PC-3 (cell line): ENCODE measurements at regions not wholly inside any gene's neighbourhood (a gene's known extent, or its start where the extent isn't known, plus 50 kb on each side); places are given as distances from the start of the nearest gene placed in this dataset.

ENCODE experiments used
- ATAC-seq: fragments of 200-7000 bp; cut with Tn5 transposase; 2 replicates; pipeline ENCODE4 v1.9.1; 2020; ENCODE audit warnings: mild to moderate bottlenecking, moderate library complexity
- BruUV-seq: library from RNA; stranded (reverse); fragments of 400-500 nt; replicated peaks from 2 replicates; lab custom pipeline; 2021; lab: Mats Ljungman, UMichigan
- CTCF ChIA-PET: fragments of 300-600 bp; sonication (Branson Sonifier 250); formaldehyde crosslinking; loops from one replicate; lab custom pipeline; 2022; ENCODE audit warnings: antibody characterized with exemption; lab: Charles Lee
- POLR2A ChIA-PET: fragments of 300-600 bp; sonication (Branson Sonifier 250); formaldehyde crosslinking; loops from one replicate; lab custom pipeline; 2022; ENCODE audit warnings: antibody characterized with exemption; ENCODE audit not compliant: unreplicated experiment; lab: Charles Lee
- DNase-seq: peaks from one replicate; pipeline ENCODE4 v3.0.0-alpha.2; 2015
- H2AFZ ChIP-seq: fragments of 300-600 bp; sonication (generic); 2 replicates; pipeline ENCODE4 v1.6.0; 2016; ENCODE audit warnings: antibody characterized with exemption, low read length
- H3F3A ChIP-seq: fragments of 300-600 bp; sonication (generic); one replicate; pipeline ENCODE4 v1.6.0; 2017; ENCODE audit warnings: antibody characterized with exemption, low read length, control low read depth, mild to moderate bottlenecking; ENCODE audit not compliant: unreplicated experiment
- H3K27ac ChIP-seq: fragments of 300-600 bp; sonication (generic); 2 replicates; pipeline ENCODE4 v1.5.1; 2016; ENCODE audit warnings: mild to moderate bottlenecking, low read length
- H3K27me3 ChIP-seq: fragments of 300-600 bp; sonication (generic); 2 replicates; pipeline ENCODE4 v1.6.1; 2016; ENCODE audit warnings: low read length, mixed read lengths
- H3K36me3 ChIP-seq: fragments of 300-600 bp; sonication (generic); 2 replicates; pipeline ENCODE4 v1.6.1; 2016; ENCODE audit warnings: low read depth, mixed run types, low read length, mixed read lengths
- H3K4me1 ChIP-seq: fragments of 300-600 bp; sonication (generic); 2 replicates; pipeline ENCODE4 v1.5.1; 2016; ENCODE audit warnings: low read length; ENCODE audit not compliant: insufficient read depth
- H3K4me2 ChIP-seq: fragments of 300-600 bp; sonication (generic); 2 replicates; pipeline ENCODE4 v1.6.0; 2016; ENCODE audit warnings: low read length
- H3K4me3 ChIP-seq: fragments of 300-600 bp; sonication (generic); 2 replicates; pipeline ENCODE4 v1.5.1; 2016; ENCODE audit warnings: mild to moderate bottlenecking, low read length, mixed read lengths
- H3K79me2 ChIP-seq: fragments of 300-600 bp; sonication (generic); 2 replicates; pipeline ENCODE4 v1.6.1; 2017; ENCODE audit warnings: low read length, mixed read lengths
- H3K9ac ChIP-seq: fragments of 300-600 bp; sonication (generic); 2 replicates; pipeline ENCODE4 v1.6.0; 2016; ENCODE audit warnings: mild to moderate bottlenecking, low read length
- H3K9me2 ChIP-seq: fragments of 300-600 bp; sonication (generic); replicated peaks from 2 replicates; pipeline ENCODE4 v1.6.1; 2016; ENCODE audit warnings: mixed run types, low read length, mixed read lengths
- H3K9me3 ChIP-seq: fragments of 300-600 bp; sonication (generic); 2 replicates; pipeline ENCODE4 v1.6.1; 2016; ENCODE audit warnings: low read length, mixed read lengths
- H4K20me1 ChIP-seq: fragments of 300-600 bp; sonication (generic); 2 replicates; pipeline ENCODE4 v1.6.1; 2016; ENCODE audit warnings: low read length, mixed read lengths
- EZH2 ChIP-seq: fragments of 300-600 bp; sonication (generic); IDR thresholded peaks from one replicate; pipeline ENCODE4 v1.6.1; 2017; ENCODE audit warnings: antibody characterized with exemption, mild to moderate bottlenecking, low read length; ENCODE audit not compliant: unreplicated experiment
- EZH2phosphoT487 ChIP-seq: fragments of 300-600 bp; sonication (generic); IDR thresholded peaks from 2 replicates; pipeline ENCODE4 v1.6.1; 2018; ENCODE audit warnings: mild to moderate bottlenecking, antibody characterized with exemption, low read length, borderline replicate concordance
- intact Hi-C: fragments of 100-400 bp; cut with micrococcal nuclease; formaldehyde crosslinking; loops from 2 replicates; pipeline ENCODE4 v1.9.0; 2023
- TF ChIP-seq, protein P1 (sequence below): fragments of 300-600 bp; sonication (generic); conservative IDR thresholded peaks from 2 replicates; pipeline ENCODE4 v1.5.1; 2017; ENCODE audit warnings: antibody characterized with exemption, low read depth, mild to moderate bottlenecking, low read length

DNA sequence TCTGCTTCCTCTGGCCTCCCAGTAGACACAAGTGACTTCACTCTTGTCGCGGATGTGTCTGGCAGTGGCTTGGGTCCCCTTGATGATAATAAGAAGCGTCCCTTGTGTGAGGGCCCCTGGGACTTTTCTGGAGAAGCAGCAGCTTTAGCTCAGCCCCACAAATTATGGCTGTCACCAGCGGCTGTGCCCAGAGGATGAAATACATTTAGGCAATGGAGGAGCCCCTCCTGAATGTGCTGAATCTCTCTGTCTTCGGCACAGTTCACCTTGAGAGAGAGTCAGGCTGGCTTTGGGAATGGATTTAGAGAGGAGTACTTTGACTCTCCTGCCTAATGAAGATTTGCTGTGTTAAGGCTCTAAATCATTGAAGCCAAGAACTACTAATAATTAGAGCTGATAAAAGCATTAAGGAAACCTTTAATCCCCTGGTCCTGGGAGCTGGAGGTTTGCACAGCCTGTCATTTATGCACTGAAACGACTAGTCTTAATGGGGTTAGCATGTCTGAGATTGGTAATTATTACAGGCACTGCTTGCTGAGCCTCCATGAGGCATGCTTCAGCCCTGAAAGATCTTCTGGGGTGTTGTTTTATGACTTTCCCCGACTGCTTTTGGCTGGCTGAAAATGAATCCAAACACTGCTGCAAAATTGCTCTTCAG lies 127.0 kb downstream of the TENT4A start:
- Histone ChIP-seq H3K9me3 (no peaks in the 10 kb centered on the region), H3K27ac (no peak overlapping the region), H2AFZ (no peak overlapping the region), H3K36me3 (no peaks in the 10 kb centered on the region), H3K4me3 (no peak overlapping the region), H3K79me2 (no peaks in the 10 kb centered on the region), H3K9me2 (no peaks in the 10 kb centered on the region), H3K4me2 (no peak overlapping the region), H3K27me3 (peaks cover 60% of the 10 kb centered on the region), H3F3A (no peaks in the 10 kb centered on the region), H4K20me1 (no peaks in the 10 kb centered on the region), H3K4me1 (no peaks in the 10 kb centered on the region), H3K9ac (no peak overlapping the region)
- ATAC-seq (no peak), DNase-seq (no peak)
- POLR2A ChIA-PET, result no interaction called here
- no TSS peak for BruUV-seq
- CTCF ChIA-PET, result no interaction called here
- intact Hi-C loops, result no loop called here
- TF ChIP-seq EZH2phosphoT487 (no peak), EZH2 (no peak)
- TF ChIP-seq, protein P1, sequence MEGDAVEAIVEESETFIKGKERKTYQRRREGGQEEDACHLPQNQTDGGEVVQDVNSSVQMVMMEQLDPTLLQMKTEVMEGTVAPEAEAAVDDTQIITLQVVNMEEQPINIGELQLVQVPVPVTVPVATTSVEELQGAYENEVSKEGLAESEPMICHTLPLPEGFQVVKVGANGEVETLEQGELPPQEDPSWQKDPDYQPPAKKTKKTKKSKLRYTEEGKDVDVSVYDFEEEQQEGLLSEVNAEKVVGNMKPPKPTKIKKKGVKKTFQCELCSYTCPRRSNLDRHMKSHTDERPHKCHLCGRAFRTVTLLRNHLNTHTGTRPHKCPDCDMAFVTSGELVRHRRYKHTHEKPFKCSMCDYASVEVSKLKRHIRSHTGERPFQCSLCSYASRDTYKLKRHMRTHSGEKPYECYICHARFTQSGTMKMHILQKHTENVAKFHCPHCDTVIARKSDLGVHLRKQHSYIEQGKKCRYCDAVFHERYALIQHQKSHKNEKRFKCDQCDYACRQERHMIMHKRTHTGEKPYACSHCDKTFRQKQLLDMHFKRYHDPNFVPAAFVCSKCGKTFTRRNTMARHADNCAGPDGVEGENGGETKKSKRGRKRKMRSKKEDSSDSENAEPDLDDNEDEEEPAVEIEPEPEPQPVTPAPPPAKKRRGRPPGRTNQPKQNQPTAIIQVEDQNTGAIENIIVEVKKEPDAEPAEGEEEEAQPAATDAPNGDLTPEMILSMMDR, result no peak

DNA sequence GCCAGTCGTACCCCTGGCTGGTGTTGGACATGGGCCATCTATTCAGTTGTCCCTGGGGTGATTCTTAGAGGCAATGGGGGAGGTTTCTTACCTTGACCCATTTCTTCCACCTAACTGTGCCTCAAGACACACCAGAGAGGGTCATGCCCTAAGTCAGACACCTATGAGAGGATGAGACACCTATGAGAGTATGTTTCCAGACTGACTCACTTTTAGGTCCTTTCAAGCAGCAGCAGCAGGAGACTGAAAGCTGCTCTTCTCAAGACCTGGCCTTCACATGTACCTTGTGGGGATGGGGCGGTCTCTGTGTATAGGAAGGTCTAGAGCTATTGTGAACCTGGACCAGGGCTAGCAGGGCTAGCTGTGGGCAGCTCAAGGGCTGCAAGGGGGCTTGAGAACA lies 130.1 kb downstream of the TENT4A start:
- no TSS peak for BruUV-seq
- TF ChIP-seq EZH2phosphoT487, result no peak

DNA sequence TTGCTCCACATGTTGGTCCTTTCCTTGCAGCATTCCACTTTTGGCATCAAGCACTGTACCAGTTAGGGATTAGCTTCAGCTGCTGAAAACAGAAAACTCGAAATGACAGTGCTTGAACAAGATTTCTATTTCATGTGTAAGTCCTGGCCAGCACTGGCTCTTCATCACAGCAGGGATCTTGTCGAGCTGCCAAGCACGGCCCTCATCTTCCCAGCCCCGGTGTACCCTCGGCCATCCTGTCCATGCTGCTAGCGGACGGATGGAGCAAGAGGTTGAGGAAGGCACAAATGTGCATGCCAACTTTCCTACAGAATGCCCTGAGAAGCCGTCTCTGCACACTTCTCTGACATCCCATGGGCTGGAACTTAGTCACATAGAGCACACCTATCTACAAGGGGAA lies 130.6 kb downstream of the TENT4A start:
- no peaks in the 10 kb centered on the region for H3K36me3 ChIP-seq
- H2AFZ ChIP-seq, result no peak overlapping the region
- H3K27ac ChIP-seq, result no peak overlapping the region
- H3K27me3 ChIP-seq, result peaks cover 87% of the 10 kb centered on the region
- no peaks in the 10 kb centered on the region for H3K9me2 ChIP-seq
- H4K20me1 ChIP-seq, result no peaks in the 10 kb centered on the region
- H3F3A ChIP-seq, result no peaks in the 10 kb centered on the region
- no peaks in the 10 kb centered on the region for H3K4me1 ChIP-seq
- ChIA-PET CTCF (no interaction called here), POLR2A (no interaction called here)
- H3K9me3 ChIP-seq, result no peaks in the 10 kb centered on the region
- no TSS peak for BruUV-seq
- H3K9ac ChIP-seq, result no peak overlapping the region
- intact Hi-C loops, result no loop called here
- DNase-seq (no peak), ATAC-seq (no peak)
- H3K79me2 ChIP-seq, result no peaks in the 10 kb centered on the region
- TF ChIP-seq, protein P1, result no peak
- TF ChIP-seq EZH2phosphoT487 (no peak), EZH2 (no peak)
- H3K4me2 ChIP-seq, result no peak overlapping the region
- no peak overlapping the region for H3K4me3 ChIP-seq

More for the DNA sequence above, 130.1 kb downstream of the TENT4A start:
- POLR2A ChIA-PET, result no interaction called here
- H2AFZ ChIP-seq, result no peak overlapping the region
- H3K9ac ChIP-seq, result no peak overlapping the region
- ATAC-seq, result no peak
- no peak overlapping the region for H3K4me3 ChIP-seq
- H3K79me2 ChIP-seq, result no peaks in the 10 kb centered on the region
- no peak overlapping the region for H3K4me2 ChIP-seq
- no peaks in the 10 kb centered on the region for H3K9me3 ChIP-seq
- H3K27ac ChIP-seq, result no peak overlapping the region
- no peaks in the 10 kb centered on the region for H4K20me1 ChIP-seq
- no peaks in the 10 kb centered on the region for H3K36me3 ChIP-seq
- H3F3A ChIP-seq, result no peaks in the 10 kb centered on the region
- no peaks in the 10 kb centered on the region for H3K4me1 ChIP-seq
- DNase-seq, result no peak
- CTCF ChIA-PET, result no interaction called here
- H3K27me3 ChIP-seq, result peaks cover 82% of the 10 kb centered on the region
- intact Hi-C loops, result no loop called here
- no peaks in the 10 kb centered on the region for H3K9me2 ChIP-seq
